Fibroblast of lung (primary cell): ENCODE measurements at regions not wholly inside any gene's neighbourhood (a gene's known extent, or its start where the extent isn't known, plus 50 kb on each side); places are given as distances from the start of the nearest gene placed in this dataset.

Source experiments
- EZH2 ChIP-seq: IDR thresholded peaks from 2 replicates; pipeline ENCODE4 v1.5.1; 2012; ENCODE audit warnings: low read length, control low read depth, mild to moderate bottlenecking; ENCODE audit errors: missing control alignments
- TF ChIP-seq, protein P1 (sequence below), 2 donors: IDR thresholded peaks in 1 of 2; conservative IDR thresholded peaks in 1 of 2; 1 replicate in 1 of 2; 2 replicates in 1 of 2; pipeline ENCODE4 v1.5.1; 2011 to 2012; ENCODE audit warnings: low read length in 2 of 2, control low read depth in 1 of 2, inconsistent platforms in 1 of 2, low read depth in 1 of 2, mild to moderate bottlenecking in 1 of 2

DNA sequence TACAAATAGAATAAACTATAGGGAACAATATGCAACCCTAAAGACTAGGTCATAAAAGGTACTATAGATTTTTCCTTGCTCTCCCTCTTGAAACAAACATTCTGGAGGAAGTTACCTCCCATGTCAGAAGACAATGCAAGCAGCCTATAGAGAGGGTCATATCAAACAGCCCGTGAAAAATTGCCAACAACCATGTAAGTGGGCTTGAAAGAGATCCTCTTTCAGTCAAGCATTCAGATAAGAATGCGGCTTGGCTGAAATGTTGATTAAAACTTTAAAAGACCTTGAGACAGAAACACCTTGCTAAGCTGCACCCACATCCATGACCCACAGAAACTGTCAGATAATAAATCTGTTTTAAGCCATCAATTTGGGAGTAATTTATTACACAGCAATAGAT, 526.6 kb upstream of the GHITM start:
- TF ChIP-seq, protein P1, sequence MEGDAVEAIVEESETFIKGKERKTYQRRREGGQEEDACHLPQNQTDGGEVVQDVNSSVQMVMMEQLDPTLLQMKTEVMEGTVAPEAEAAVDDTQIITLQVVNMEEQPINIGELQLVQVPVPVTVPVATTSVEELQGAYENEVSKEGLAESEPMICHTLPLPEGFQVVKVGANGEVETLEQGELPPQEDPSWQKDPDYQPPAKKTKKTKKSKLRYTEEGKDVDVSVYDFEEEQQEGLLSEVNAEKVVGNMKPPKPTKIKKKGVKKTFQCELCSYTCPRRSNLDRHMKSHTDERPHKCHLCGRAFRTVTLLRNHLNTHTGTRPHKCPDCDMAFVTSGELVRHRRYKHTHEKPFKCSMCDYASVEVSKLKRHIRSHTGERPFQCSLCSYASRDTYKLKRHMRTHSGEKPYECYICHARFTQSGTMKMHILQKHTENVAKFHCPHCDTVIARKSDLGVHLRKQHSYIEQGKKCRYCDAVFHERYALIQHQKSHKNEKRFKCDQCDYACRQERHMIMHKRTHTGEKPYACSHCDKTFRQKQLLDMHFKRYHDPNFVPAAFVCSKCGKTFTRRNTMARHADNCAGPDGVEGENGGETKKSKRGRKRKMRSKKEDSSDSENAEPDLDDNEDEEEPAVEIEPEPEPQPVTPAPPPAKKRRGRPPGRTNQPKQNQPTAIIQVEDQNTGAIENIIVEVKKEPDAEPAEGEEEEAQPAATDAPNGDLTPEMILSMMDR (conservative IDR thresholded peaks at IDR 0.05 in 1 of 2, IDR thresholded peaks at IDR 0.05 in 1 of 2; ENCODE audit: low read depth in 1 of 2, low read length in 2 of 2): no peak
- no peak for TF ChIP-seq EZH2
